Left kidney (tissue), 1 donor: ENCODE measurements at regions not wholly inside any gene's neighbourhood (a gene's known extent, or its start where the extent isn't known, plus 50 kb on each side); places are given as distances from the start of the nearest gene placed in this dataset.

ENCODE experiments used
- DNase-seq: peaks from one replicate; pipeline ENCODE4 v3.0.0-alpha.2; 2013

DNA sequence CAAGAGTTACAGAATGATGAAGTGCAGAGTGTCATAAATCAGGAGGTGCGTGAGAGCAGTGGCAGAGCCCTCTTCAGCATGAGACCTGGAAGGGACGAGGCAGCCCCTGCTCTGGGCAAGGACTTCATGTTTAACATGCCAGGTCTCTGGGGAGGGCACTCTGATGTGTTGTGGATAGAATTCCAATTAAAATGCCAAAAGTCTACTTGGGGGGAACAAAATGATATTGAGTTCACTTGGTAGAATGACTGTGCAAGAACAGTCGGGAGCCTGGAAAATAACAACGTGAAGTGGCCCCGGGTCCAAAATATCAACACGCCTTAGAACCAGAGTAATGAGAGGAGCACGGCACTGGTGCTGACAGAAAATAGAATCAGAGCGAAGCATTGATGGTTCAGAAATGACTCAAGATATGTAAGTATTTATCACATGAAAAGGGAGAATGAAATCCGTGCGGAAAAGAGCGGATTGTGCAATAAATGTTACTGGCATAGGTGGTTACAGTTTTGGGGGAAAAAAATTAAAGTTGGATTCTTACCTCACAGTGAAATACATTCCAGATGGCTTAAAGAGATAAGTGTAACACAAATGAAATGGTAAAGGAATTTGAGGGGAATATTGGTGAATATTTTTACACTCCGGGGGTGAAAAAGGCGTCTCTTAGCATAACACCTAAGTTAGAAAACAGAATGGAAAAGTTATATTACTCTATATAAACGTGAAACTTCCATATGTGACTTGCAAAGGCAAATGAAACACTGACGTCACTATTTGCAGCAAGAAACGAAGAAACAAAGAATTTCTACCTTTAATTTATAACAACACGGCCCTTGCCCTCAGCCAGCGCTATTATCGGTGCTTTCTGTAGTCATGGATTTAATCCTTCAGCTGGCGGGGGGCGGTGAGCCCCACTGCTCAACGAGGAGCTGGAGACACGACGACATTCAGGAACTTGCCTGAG is 159.4 kb upstream of the TWIST2 start:
- DNase-seq, result no peak

GRCh38 chr2:238689331-238689730 is 158.6 kb upstream of the TWIST2 start:
- no peak for DNase-seq

- no peak for DNase-seq
Measured at GRCh38 chr2:238689871-238690389, 158.0 kb upstream of the TWIST2 start.

- DNase-seq, result no peak
Measured at GRCh38 chr2:238690511-238690910, 157.4 kb upstream of the TWIST2 start.

DNA sequence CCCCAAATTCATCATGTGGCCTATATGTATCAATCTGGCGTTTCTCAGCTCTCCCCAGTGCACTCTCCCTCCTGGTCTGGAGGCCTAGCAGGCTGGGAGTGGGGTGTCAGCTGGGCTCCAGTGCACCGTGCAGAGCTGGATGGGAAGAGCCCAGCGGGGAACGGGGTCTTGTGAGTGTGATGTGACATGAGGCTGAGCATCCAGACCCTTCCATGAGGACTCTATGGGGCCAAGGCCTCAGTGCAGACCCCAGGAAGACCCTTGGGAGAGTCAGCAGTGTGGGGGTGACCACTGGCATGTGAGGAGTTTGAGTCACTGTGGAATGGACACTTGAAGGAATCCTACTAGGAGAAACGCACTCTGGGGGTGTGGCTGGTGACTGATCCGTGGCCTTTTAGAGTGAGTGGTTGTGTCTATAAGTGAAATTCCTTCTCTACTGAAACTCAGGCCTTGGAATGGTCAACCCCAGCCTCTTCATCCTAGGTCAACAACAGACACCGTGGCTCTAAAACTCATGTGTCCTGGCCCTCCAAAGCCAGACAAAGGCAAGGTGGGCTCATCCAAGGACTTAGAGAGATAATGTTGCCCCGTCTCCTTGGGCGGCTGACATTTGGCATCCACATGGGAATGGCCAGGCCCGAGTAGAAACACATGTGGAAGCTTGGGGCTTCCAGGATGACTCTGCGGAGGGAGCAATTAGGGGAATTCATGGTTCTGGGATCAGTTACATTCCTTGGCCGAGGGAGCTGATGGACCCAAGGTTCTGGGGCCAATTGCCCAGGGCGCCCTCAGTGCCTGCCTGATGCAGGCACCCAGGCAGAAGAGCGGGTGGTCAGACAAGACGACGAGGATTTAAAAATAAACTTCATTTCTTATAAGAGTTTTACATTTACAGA is 156.0 kb upstream of the TWIST2 start:
- DNase-seq, result no peak

GRCh38 chr2:238692562-238692961 is 155.3 kb upstream of the TWIST2 start:
- no peak for DNase-seq

DNA sequence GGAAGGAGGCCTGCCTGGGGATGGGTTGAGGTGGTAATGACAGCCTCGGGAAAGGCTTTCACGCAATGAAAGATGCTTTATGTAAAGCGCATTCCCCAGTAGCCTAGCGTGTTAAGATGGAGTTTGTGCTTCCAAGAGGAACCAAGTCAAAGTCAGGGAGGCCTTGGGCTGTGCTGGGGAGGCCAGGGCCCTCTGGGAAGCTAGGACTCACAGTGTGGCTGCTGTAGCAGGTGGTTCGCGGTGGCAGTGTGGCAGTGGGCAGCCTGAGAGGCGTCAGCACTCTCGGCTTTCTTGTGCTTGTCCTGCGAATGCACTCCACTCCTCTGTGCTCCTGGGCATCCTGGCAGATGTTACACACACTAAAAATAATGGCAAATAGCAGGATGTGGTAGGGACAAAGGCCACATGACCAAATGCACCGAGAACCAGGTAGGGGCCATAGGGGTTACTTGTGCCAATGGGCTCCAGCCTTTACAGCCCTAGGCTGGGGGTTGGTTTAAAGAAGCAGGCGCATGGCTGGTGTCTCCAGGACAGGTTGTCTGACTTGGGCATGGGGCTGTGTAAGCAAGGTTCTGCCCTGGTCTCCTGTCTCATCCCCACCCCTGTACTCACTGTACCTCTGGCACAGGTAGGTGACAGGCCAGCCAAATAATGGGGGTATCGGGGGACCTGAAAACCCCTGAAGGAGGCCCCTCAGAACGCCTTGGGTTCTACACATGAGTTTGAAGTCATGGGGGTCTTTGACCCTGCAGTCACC is 154.4 kb upstream of the TWIST2 start:
- no peak for DNase-seq

DNA sequence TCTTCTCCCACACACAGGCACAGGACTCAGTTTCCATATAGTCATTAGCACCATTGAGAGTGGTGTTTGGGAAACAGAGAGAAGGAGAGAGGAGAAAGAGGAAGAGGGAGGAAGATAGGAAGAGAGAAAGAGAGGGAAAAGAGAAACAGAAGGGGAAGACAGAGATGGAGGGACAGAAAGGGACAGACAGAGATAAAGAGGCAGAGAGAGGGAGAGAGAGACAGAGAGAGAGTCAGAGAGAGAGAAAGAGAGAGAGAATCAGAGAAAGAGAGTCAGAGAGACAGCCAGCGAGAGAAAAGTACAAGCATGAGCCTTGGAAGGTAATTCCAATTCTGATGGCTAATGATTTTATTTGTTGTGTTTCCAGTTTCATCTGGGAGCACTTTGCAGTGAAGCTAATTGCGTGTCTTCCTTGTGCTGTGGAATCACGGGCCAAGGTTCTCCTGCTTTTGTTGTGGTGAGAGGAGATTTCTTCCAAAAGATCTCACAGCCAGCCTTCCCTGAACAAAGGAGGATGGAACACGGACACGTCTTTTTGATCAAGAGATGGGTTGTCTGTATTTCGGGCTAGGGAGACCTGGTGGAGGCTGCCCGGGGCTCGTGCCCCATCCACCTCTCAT is 153.6 kb upstream of the TWIST2 start:
- no peak for DNase-seq

- DNase-seq, result no peak
Measured at GRCh38 chr2:238694922-238695321, 153.0 kb upstream of the TWIST2 start.

DNA sequence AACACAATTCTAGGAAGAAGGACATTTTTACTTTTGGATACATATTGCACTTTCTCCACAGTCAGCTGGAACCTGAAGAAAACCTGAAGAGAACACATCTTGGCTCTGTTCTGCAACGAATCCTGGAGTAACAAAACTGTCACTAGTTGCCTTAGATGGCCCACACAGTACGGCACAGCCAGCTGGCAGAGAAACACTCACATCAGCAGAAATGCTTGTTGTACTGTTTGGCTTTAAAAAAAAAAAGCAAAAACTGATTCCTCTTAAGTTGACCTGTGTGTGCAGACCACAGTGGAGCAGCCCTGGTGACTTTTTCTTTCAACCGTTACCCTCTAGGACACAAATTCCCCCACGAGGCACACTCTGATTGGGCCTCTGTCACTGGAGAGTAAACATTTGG is 152.3 kb upstream of the TWIST2 start:
- peak; percentile 13 for DNase-seq

DNA sequence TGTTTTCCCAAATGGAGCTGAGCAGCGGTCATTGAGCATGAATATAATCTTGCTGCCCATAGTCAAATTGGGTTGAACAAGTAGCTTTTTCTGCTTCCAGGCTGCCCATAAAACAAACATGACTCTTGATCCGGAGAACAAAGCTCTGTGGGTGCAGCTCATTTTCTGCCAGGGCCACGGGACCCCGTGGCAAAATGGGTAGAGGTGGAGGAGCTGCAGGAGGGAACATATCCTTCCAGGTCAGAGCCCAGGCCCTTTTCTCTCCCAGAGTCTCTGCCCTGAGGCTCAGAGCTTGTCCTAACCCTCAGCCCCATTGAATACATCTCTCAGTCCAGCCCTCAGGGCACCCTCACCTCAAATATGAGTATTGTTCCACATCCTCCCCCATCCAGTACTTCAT is 151.6 kb upstream of the TWIST2 start:
- DNase-seq, result no peak

- DNase-seq, result no peak
Measured at GRCh38 chr2:238696786-238697185, 151.1 kb upstream of the TWIST2 start.

GRCh38 chr2:238697193-238698071 is 150.5 kb upstream of the TWIST2 start:
- DNase-seq, result no peak

DNA sequence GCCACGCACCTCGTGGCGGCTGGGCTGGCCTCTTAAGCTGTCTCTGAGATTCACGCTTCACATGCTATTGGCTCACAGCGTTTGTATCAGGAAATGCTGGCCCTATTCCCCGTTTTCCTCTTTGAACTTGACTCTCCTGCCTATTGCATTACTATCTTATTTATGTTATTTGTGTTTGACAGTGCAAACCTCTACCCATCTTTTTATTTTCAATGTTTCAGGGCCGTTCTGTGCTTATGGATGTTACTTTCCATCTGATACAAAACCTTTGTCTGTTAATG is 149.9 kb upstream of the TWIST2 start:
- DNase-seq, result no peak

DNA sequence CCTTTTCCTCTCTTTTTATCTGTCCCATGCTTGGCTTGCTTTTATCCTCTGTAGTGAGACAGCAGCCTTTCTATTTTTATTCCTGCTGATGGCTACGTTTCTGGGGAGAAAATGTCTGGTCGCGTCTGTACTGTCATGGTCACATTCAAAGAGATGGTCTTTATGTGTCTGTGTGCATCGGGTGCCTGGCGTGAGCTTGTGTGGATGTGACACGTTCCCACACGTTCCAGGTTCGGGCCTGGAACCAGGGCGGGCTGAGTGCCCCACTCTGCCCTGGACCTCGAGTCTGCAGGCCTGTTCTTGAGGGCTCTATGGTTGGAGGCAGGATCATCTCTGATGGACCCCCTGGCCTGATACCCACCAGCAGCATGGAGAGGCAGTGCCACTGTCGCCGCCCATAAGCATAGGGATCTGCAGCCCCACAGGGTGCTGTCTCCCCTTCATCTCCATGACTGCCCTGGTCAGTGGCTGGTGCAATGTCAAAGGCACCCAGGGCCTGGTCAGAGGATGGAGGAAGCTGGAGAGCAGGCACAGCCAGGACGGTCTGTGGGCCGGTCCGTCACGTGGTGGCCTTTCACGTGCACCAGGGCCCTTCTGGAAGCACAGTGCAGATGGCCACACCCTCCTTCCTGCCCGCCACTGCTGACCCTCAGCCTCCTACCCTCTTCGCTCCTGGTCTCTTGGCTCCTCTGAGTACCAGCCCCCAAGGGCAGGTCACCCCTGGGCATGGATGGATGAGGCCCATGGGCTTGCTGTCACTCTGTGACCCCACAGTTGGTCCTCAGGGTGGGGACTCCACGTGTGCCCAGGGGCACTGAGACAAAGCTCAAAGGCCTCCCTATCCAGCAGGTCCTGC is 149.2 kb upstream of the TWIST2 start:
- DNase-seq, result no peak

DNA sequence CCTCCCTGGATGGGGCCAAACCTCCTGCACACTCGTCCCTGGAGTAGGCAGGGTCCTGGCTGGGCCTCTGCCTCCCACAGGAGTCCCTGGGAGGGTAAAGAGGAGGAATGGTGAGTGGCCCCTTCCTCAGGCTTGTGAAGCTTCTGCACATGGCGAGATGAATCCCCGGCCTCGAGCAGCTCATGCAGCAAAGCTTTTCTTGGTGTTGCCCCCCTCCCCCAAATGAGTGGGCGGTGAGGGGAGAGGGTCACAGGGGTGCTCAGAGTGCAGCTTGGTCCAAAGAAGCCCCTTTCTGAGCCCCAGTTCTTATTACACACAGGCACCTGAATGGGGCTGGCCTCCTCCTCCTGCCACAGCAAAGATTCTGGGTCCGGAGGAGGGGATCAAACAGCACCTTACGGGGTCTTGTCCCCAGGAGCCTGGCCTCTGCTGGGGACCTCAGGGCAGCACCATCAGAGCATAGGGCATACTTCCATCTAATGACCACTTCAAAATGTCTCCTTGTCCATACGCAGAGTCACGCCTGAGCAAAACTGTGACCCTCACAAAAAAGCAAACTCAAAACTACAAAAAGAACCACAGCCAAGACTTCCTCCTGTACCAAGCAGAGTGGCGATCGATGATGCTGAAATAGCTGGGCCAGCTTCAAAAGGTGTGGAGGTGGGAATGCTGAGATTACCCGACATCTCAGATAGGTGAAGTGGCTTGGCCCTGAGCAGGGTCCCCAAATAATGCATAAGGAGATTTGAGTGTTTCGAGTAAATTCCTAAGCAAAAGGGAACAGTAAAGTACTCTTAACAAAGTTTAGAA is 148.4 kb upstream of the TWIST2 start:
- DNase-seq, result no peak

- DNase-seq, result no peak
Measured at GRCh38 chr2:238700117-238700457, 147.8 kb upstream of the TWIST2 start.

DNA sequence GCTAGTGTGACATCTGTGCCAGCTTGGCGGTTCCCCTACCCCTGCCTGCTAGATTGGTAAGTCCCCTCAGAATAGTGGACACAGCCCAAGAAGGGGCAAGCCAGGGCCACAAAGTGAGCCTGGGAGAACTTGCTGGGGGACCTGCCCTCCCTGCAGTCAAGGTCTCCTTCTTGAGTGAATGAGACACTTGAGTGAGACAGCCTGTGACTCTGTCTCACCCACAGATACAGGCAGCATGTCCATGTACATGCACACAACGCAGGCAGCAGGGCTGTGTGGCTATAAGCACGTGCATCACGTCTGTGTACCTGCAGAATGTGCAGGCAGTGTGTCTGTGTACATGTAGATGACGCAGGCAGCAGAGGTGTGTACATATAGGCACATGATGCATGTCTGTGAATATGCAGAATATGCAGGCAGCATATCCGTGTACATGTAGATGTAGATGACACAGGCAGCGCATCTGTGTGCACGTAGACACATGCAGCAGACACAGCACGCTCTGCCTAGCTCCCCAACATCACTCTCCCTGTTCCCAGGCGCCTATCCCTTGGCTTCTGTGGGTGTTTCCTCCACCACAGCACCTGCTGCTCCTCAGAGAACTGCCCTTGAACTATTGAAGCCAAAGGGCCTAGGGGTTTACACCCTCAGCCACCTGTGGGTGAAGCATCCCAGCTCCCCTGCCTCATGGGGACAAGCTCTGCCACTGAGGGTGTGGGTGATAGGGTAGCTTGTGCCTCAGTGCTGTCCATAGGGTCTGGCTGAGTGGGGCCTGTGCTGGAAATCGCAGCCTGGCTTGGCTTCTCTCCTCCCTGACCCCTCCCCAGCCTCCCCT is 147.2 kb upstream of the TWIST2 start:
- no peak for DNase-seq
